Endodermal cell (in vitro differentiated cells): ENCODE measurements at regions not wholly inside any gene's neighbourhood (a gene's known extent, or its start where the extent isn't known, plus 50 kb on each side); places are given as distances from the start of the nearest gene placed in this dataset.

Experiments used
- DNase-seq: peaks from one replicate; pipeline ENCODE4 v3.0.0-alpha.2; 2017
- H3K27ac ChIP-seq: 2 replicates; pipeline ENCODE4 v1.5.1; 2013; ENCODE audit warnings: mild to moderate bottlenecking, low read depth, low read length, moderate library complexity
- H3K27me3 ChIP-seq: 2 replicates; pipeline ENCODE4 v1.6.1; 2013; ENCODE audit warnings: mild to moderate bottlenecking, low read length, moderate library complexity; ENCODE audit not compliant: insufficient read depth, control insufficient read depth, poor library complexity, severe bottlenecking
- H3K36me3 ChIP-seq: 2 replicates; pipeline ENCODE4 v1.7.0; 2013; ENCODE audit warnings: mild to moderate bottlenecking, low read length, moderate library complexity; ENCODE audit not compliant: control insufficient read depth, insufficient read depth
- H3K4me1 ChIP-seq: one replicate; pipeline ENCODE4 v1.7.0; 2013; ENCODE audit warnings: low read length; ENCODE audit not compliant: control insufficient read depth, insufficient read depth
- H3K4me3 ChIP-seq: 2 replicates; pipeline ENCODE4 v1.5.1; 2013; ENCODE audit warnings: mild to moderate bottlenecking, low read length, moderate library complexity
- H3K9ac ChIP-seq: 2 replicates; pipeline ENCODE4 v1.6.1; 2013; ENCODE audit warnings: mild to moderate bottlenecking, low read length, moderate library complexity; ENCODE audit not compliant: poor library complexity, severe bottlenecking; ENCODE audit errors: extremely low read depth
- H3K9me3 ChIP-seq: 2 replicates; pipeline ENCODE4 v1.6.1; 2013; ENCODE audit warnings: mild to moderate bottlenecking, low read length, moderate library complexity; ENCODE audit not compliant: control insufficient read depth
- H3K27ac Mint-ChIP-seq: 2 replicates; pipeline ENCODE4 v1.8.0; 2020; ENCODE audit warnings: mixed read lengths
- H3K27me3 Mint-ChIP-seq: 2 replicates; pipeline ENCODE4 v1.8.0; 2021; ENCODE audit warnings: mild to moderate bottlenecking, mixed read lengths; ENCODE audit not compliant: insufficient read depth
- H3K36me3 Mint-ChIP-seq: 2 replicates; pipeline ENCODE4 v1.8.0; 2020; ENCODE audit warnings: low read depth, mixed read lengths
- H3K4me1 Mint-ChIP-seq: 2 replicates; pipeline ENCODE4 v1.8.0; 2020; ENCODE audit warnings: mixed read lengths
- H3K4me3 Mint-ChIP-seq: 2 replicates; pipeline ENCODE4 v1.8.0; 2020; ENCODE audit warnings: mild to moderate bottlenecking, moderate library complexity, mixed read lengths
- H3K9me3 Mint-ChIP-seq: 2 replicates; pipeline ENCODE4 v1.8.0; 2020; ENCODE audit warnings: mild to moderate bottlenecking, mixed read lengths
- CTCF ChIP-seq: fragments of 200-600 bp; sonication (generic); conservative IDR thresholded peaks from 2 replicates; pipeline ENCODE4 v1.5.0; 2021; ENCODE audit warnings: antibody characterized with exemption, mild to moderate bottlenecking
- WGBS, 2 experiments: methylation state at CpG; one replicate each; pipeline versions ENCODE4 v1.1.5 to v1.1.7; 2013; ENCODE audit warnings: missing lambda C conversion rate in 2 of 2, mixed read lengths in 1 of 2; ENCODE audit not compliant: insufficient coverage in 1 of 2, insufficient read length in 1 of 2; 5-methylcytosine and 5-hydroxymethylcytosine counted together

- H3K27me3 ChIP-seq = peaks cover 7% of the 10 kb centered on the region
- no peaks in the 10 kb centered on the region for H3K9me3 Mint-ChIP-seq
- no peak overlapping the region for H3K27ac ChIP-seq
- H3K4me1 Mint-ChIP-seq = peaks cover 4% of the 10 kb centered on the region
- no peak overlapping the region for H3K27ac Mint-ChIP-seq
- H3K4me3 ChIP-seq = no peak overlapping the region
- peaks cover 5% of the 10 kb centered on the region for H3K27me3 Mint-ChIP-seq
- no peak for TF ChIP-seq CTCF
- no peaks in the 10 kb centered on the region for H3K9me3 ChIP-seq
- no peaks in the 10 kb centered on the region for H3K36me3 ChIP-seq
- no peak overlapping the region for H3K4me3 Mint-ChIP-seq
- WGBS, 2 experiments = 68 to 87% methylated on average over 4 to 10 of the region's 10 CpGs
- H3K4me1 ChIP-seq = no peaks in the 10 kb centered on the region
- DNase-seq = no peak
- no peak overlapping the region for H3K9ac ChIP-seq
- H3K36me3 Mint-ChIP-seq = no peaks in the 10 kb centered on the region
Measured at GRCh38 chr16:6898896-6899295, 433.7 kb upstream of the RBFOX1 start.

GRCh38 chr16:6897876-6898485, 434.7 kb upstream of the RBFOX1 start:
- H3K27me3 ChIP-seq = peaks cover 13% of the 10 kb centered on the region
- H3K27ac ChIP-seq = no peak overlapping the region
- no peaks in the 10 kb centered on the region for H3K36me3 ChIP-seq
- no peaks in the 10 kb centered on the region for H3K9me3 Mint-ChIP-seq
- no peaks in the 10 kb centered on the region for H3K4me1 ChIP-seq
- peaks cover 10% of the 10 kb centered on the region for H3K27me3 Mint-ChIP-seq
- no peaks in the 10 kb centered on the region for H3K4me1 Mint-ChIP-seq
- no peak for DNase-seq
- H3K27ac Mint-ChIP-seq = no peak overlapping the region
- 81 to 86% methylated on average over 6 to 8 of the region's 8 CpGs for WGBS, 2 experiments
- H3K9me3 ChIP-seq = no peaks in the 10 kb centered on the region
- no peak overlapping the region for H3K4me3 Mint-ChIP-seq
- H3K9ac ChIP-seq = no peak overlapping the region
- H3K4me3 ChIP-seq = no peak overlapping the region
- no peaks in the 10 kb centered on the region for H3K36me3 Mint-ChIP-seq
- TF ChIP-seq CTCF = no peak

DNA sequence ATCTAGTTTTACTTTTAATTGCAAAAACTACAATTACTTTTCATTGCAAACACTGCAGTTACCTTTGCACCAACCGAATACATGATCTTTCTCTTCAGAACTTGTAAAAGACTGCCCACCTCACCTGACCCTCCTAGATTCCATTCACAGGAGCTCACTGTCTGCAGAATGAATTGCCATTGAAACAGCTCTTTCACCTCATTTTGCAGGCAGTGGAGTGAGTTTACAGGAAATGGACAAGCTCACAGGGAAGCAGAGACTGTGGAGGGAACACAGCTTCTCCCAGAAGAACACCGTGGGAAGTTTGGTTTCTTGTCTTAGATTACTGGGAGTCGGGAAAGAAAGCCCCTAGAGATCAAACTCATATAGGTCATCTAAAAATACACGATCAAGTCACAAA, 439.7 kb upstream of the RBFOX1 start:
- no peak overlapping the region for H3K4me3 Mint-ChIP-seq
- H3K27me3 ChIP-seq = peaks cover 13% of the 10 kb centered on the region
- H3K36me3 Mint-ChIP-seq = no peaks in the 10 kb centered on the region
- H3K27ac Mint-ChIP-seq = no peak overlapping the region
- H3K9me3 Mint-ChIP-seq = no peaks in the 10 kb centered on the region
- no peak overlapping the region for H3K27ac ChIP-seq
- H3K4me1 Mint-ChIP-seq = peaks cover 1% of the 10 kb centered on the region
- 82 to 86% methylated on average over 2 to 4 of the region's 4 CpGs for WGBS, 2 experiments
- no peaks in the 10 kb centered on the region for H3K4me1 ChIP-seq
- H3K9me3 ChIP-seq = no peaks in the 10 kb centered on the region
- H3K4me3 ChIP-seq = no peak overlapping the region
- no peaks in the 10 kb centered on the region for H3K36me3 ChIP-seq
- TF ChIP-seq CTCF = no peak
- DNase-seq = no peak
- H3K27me3 Mint-ChIP-seq = peaks cover 17% of the 10 kb centered on the region
- H3K9ac ChIP-seq = no peak overlapping the region
